Right lung (tissue), 2 donors: ENCODE measurements at regions not wholly inside any gene's neighbourhood (a gene's known extent, or its start where the extent isn't known, plus 50 kb on each side); places are given as distances from the start of the nearest gene placed in this dataset.
A peak's percentile ranks its signal among the peaks of the same experiment; 100 is the strongest.
"Not testable (repeated sequence)": the region's sequence is repeated elsewhere in the genome, so short reads cannot be mapped to it uniquely, and the experiment has no call there.

Experiments used
- DNase-seq, 2 donors: peaks; one replicate each; pipeline ENCODE4 v3.0.0-alpha.2; 2013

DNA sequence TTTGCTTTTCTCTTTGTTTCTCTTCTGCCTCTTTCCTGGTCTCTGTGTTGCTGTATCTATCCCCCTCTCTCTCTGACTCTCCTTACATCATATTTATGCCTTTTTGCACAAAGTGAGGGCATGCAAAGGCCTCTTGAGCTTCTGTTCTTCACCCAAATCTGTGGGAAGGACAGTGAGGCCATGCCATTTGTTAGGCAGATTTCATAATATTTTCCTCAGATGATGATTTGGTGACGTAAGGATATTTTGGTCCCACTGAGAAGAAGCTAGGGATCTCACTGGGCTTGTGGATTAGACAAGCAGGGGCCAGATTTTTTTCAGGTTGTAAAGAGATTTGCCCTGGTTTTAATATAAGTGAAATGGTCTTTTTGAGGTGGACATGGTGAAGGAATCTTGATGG lies 249.4 kb upstream of the USP24 start:
- DNase-seq = no peak

GRCh38 chr1:55463814-55464475 lies 248.8 kb upstream of the USP24 start:
- no peak for DNase-seq

DNA sequence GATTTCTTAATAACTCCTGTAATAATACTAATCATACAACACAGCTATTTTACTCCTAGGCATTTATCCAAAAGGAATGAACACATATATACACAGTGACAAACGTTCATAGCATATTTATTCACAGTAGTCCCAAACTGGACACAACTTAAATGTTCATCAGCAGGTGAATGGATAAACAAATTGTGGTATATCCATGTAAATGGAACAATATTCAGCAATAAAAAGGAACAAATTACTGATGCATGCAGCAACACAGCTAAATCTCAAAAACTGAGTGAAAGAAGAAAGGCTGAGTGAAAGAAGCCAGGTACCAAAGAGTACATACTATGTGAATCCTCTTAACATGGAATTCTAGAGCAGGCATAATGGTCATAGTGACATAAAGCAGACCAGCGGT lies 242.7 kb upstream of the USP24 start:
- no peak for DNase-seq

DNA sequence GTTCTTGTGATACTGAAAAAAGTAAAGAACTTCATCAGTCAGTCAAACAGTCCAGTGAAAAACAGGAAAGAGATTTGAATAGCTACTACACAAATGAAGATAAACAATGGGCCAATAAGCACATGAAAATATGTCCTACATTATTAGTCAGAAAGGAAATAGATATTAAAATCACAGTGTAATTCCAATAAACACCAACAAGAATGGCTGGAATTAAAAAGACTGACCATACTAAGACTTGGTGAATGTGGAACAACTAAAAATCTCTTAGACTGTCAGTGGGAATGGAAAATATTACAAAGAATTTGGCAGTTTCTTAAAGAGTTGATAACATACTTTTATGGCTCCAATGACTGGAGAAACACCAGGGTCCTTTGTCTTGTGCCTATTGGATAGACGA lies 241.8 kb upstream of the USP24 start:
- no peak for DNase-seq

- no peak for DNase-seq
Measured at GRCh38 chr1:55448261-55448660, 233.1 kb upstream of the USP24 start.

GRCh38 chr1:55447488-55447887 lies 232.3 kb upstream of the USP24 start:
- DNase-seq = no peak

GRCh38 chr1:55446351-55446750 lies 231.2 kb upstream of the USP24 start:
- DNase-seq = no peak

DNA sequence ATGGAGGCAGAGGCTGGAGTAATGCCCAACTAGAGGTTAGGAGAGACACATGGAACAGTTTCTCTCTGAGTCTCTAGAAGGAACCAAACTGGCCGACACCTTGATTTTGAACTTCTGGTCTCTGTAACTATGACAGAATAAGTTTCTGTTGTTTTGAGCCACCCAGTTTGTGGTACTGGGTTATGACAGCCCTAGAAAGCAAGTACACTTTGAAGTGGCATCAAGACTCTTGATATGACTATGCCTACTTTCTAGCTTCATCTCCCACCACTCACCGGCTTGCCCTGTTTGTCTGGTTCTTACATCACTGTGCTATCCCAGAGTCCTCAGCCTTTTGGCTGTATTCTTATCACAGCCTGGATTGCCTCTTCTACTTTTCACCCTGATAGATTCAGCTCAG lies 230.3 kb upstream of the USP24 start:
- no peak for DNase-seq

GRCh38 chr1:55444667-55445066 lies 229.5 kb upstream of the USP24 start:
- DNase-seq = no peak

- peak; percentile 72 to 78 for DNase-seq
Measured at GRCh38 chr1:55443175-55443915, 228.2 kb upstream of the USP24 start.

- DNase-seq = no peak
Measured at GRCh38 chr1:55441489-55441888, 226.3 kb upstream of the USP24 start.

- no peak for DNase-seq
Measured at GRCh38 chr1:55437692-55438091, 222.5 kb upstream of the USP24 start.

- not testable (repeated sequence) for DNase-seq
Measured at GRCh38 chr1:55430720-55431119, 215.6 kb upstream of the USP24 start.

DNA sequence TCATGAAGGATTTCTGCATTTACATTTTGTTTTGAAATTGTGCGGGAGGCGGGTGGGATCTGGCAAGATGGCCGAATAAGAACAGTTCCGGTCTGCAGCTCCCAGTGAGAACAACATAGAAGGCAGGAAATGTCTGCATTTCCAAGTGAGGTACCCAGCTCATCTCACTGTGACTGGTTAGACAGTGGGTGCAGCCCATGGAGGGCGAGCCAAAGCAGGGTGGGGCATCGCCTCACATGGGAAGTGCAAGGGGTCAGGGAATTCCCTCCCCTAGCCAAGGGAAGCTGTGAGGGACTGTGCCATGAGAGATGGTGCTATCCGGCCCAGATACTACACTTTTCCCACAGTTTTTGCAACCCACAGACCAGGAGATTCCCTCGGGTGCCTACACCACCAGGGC lies 215.0 kb upstream of the USP24 start:
- not testable (repeated sequence) for DNase-seq

DNA sequence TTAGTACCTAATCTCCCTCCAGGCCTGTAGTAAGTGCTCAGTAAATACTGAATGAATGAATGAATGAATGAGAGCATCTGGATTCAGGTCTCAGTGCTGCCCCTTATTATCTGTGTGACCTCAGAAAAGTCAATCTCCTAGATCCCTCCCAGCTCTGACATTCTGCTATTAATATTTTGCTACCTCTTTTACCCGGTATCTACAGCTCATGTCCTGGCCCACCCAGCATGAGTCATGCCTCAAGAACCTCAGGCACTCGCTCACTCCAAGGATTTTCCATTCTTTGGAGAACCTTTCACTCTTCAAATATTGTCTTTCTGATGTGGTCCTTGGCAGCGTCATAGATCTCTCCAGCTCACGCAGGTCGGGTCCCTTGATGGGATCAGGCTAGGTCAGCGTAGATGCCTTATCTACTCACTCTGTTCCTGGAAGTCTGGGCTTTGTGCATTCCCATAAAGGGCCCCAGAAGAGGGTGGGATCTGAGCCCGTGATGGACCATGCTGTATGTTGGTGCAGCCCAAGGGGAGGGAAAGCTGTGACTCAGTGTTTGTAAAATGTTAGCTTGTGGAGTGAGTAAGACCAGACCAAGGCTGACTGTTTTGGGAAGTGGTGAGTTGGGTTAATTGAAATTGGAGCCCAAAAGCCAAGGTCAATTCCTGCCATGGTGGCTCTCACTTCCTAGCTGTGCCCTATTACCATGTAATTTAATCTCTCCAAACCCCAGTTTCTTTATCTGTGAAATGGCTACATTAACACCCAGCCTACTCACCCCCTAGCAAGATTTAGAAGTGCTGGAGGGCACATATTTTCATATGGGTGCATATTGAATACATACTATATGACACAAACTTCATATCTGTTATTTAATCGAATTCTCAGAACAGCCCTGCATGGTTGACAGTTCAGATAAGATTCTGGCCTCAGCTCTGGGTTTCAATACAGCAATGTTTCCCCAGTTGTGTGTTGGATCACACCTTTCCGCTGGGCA lies 214.1 kb upstream of the USP24 start:
- DNase-seq = no peak

- peak; percentile 50 to 52 for DNase-seq
Measured at GRCh38 chr1:55428231-55428630, 213.1 kb upstream of the USP24 start.

DNA sequence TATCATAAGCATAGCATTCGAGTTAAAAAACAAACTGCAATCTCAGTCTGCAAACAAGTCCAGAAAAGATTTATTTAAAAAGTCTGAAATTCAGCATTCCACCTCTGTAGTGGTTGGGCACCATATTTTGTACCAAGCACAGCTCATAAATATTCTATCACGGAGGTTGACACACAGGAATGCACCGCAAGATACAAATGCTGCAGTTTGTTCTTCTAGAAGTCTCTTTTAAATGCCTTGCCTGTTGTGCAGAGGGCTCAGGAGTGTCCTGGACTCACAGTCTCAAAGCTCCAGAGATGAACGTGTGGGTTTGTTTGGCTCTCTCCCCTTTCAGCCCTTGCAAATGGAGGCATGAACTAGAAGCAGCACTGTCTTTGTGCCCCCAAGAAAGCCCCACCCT lies 212.4 kb upstream of the USP24 start:
- no peak for DNase-seq

GRCh38 chr1:55426619-55427018 lies 211.5 kb upstream of the USP24 start:
- no peak for DNase-seq

GRCh38 chr1:55426156-55426555 lies 211.0 kb upstream of the USP24 start:
- no peak for DNase-seq

GRCh38 chr1:55425310-55425930 lies 210.3 kb upstream of the USP24 start:
- DNase-seq = no peak

DNA sequence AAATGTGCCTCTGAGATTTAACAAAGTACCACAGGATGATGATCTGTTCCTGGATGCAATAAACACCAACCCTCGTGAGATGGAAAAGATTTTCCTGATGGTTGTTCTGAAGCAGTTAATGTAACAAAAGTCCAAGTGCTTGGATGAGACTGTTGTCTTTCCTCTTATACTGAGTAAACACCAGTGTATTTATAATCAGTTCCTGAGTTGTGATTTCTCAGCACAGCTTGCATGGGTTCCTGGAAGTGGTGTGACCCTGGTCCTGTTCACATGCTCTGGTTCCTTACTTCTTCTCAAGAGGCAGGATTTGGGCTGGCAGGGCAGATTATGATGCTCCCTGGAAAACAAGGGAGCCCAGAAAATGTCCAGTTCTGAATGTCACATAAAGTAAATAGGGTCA lies 208.2 kb upstream of the USP24 start:
- no peak for DNase-seq
